ENCODE measurements at regions not wholly inside any gene's neighbourhood (a gene's known extent, or its start where the extent isn't known, plus 50 kb on each side); places are given as distances from the start of the nearest gene placed in this dataset.
"Not testable (repeated sequence)": the region's sequence is repeated elsewhere in the genome, so short reads cannot be mapped to it uniquely, and the experiment has no call there.

- intact Hi-C loops (cut with micrococcal nuclease) = no loop called here
- Mint-ChIP-seq H3K4me3 (no peak overlapping the region), H3K4me1 (no peaks in the 10 kb centered on the region), H3K27me3 (no peaks in the 10 kb centered on the region), H3K36me3 (ENCODE audit: low read depth) (peaks cover 20% of the 10 kb centered on the region), H3K9me3 (peaks cover 21% of the 10 kb centered on the region), H3K27ac (no peak overlapping the region)
- POLR2A ChIA-PET = no interaction called here
- no peak for DNase-seq
- CTCF ChIA-PET = no interaction called here
- TF ChIP-seq, protein P1, sequence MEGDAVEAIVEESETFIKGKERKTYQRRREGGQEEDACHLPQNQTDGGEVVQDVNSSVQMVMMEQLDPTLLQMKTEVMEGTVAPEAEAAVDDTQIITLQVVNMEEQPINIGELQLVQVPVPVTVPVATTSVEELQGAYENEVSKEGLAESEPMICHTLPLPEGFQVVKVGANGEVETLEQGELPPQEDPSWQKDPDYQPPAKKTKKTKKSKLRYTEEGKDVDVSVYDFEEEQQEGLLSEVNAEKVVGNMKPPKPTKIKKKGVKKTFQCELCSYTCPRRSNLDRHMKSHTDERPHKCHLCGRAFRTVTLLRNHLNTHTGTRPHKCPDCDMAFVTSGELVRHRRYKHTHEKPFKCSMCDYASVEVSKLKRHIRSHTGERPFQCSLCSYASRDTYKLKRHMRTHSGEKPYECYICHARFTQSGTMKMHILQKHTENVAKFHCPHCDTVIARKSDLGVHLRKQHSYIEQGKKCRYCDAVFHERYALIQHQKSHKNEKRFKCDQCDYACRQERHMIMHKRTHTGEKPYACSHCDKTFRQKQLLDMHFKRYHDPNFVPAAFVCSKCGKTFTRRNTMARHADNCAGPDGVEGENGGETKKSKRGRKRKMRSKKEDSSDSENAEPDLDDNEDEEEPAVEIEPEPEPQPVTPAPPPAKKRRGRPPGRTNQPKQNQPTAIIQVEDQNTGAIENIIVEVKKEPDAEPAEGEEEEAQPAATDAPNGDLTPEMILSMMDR (IDR thresholded peaks at IDR 0.05) = no peak
- no peak for ATAC-seq (ENCODE audit: low read depth)
Measured at GRCh38 chr2:11891671-11892440, 145.4 kb downstream of the LPIN1 start.

DNA sequence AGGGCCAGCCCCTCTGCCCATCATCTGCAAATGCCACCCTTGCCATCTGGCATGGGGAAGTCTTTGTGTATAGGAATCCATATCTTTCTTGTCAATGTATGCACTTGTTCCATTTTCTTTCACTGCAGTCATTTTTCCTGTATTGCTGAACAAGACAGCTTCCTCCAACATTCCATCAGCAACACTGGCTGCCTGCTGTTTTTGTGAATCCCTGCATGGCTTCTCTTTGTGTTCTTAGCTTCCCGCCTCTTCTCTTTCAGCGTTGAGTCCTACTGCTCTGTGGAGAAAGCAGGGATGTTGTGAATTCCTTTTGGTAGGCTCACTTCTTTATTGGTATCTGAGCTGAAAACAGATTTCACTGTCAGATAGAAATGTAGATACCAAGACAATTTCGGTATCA lies 150.0 kb downstream of the LPIN1 start:
- Mint-ChIP-seq H3K4me3 (no peak overlapping the region), H3K27me3 (no peaks in the 10 kb centered on the region), H3K4me1 (no peaks in the 10 kb centered on the region), H3K36me3 (ENCODE audit: low read depth) (peaks cover 16% of the 10 kb centered on the region), H3K9me3 (peaks cover 14% of the 10 kb centered on the region), H3K27ac (no peak overlapping the region)
- ChIA-PET CTCF (no interaction called here), POLR2A (interaction anchor here (0.6 kb wide), 1 partner anchor 282 kb away, joined by 10 read pairs; no protein-coding TSS in a partner anchor)
- DNase-seq = no peak
- no peak for ATAC-seq (ENCODE audit: low read depth)
- TF ChIP-seq, protein P1 (IDR thresholded peaks at IDR 0.05) = no peak
- intact Hi-C loops (cut with micrococcal nuclease) = no loop called here

DNA sequence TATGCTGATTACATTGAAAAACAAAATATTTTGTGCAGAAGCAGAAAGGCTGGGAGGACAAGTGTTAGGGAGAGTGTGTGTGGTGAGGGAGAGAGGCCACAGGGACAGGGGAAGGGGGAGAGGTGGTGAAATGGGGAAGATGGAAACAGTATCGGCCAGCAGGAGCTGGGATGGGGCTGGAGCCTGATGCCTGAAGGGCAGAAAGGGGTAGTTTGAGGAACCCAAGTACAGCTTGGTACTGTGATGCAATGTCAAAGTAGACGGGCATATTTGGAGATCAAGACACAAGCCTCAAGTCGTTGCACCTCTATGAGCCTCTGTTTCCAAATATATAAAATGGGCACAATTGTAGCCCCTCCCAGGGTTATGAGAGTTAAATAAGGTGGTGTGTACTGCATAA lies 152.1 kb downstream of the LPIN1 start:
- no peak overlapping the region for H3K4me3 Mint-ChIP-seq
- no peak overlapping the region for H3K27ac Mint-ChIP-seq
- peaks cover 10% of the 10 kb centered on the region for H3K36me3 Mint-ChIP-seq (ENCODE audit: low read depth)
- TF ChIP-seq, protein P1 (IDR thresholded peaks at IDR 0.05) = no peak
- ChIA-PET CTCF (no interaction called here), POLR2A (no interaction called here)
- no peak for ATAC-seq (ENCODE audit: low read depth)
- peaks cover 5% of the 10 kb centered on the region for H3K4me1 Mint-ChIP-seq
- intact Hi-C loops (cut with micrococcal nuclease) = no loop called here
- no peak for DNase-seq
- no peaks in the 10 kb centered on the region for H3K27me3 Mint-ChIP-seq
- H3K9me3 Mint-ChIP-seq = peaks cover 13% of the 10 kb centered on the region

DNA sequence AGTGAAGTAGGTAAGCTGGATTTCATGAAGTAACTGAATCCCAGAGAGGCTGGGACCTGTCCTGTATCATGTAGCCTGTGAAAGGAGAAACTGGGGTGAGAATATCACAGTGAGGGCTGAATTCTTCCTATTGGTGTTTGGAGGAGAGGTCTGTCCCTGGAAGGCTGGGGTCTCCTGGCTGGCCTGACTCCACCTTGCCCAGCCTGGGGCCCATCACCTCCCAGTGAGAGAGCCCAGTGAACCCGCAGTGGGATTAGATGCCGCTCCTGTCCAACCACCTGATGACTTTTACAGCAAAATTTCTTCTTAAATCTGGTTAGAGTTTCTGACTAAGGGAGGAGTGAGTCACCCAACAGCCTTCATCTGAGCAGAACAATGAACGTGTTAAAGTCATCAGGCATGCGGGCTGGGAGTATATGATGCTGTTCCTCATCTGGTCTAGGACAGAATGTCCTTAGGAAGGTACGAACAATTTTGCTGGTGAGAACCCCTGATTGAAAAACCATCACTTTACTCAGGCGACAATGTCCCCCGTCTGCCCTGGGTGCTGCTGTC lies 152.9 kb downstream of the LPIN1 start:
- TF ChIP-seq, protein P1 (IDR thresholded peaks at IDR 0.05) = no peak
- intact Hi-C loops (cut with micrococcal nuclease) = no loop called here
- DNase-seq = no peak
- no peak overlapping the region for H3K27ac Mint-ChIP-seq
- peaks cover 12% of the 10 kb centered on the region for H3K4me1 Mint-ChIP-seq
- no peak overlapping the region for H3K4me3 Mint-ChIP-seq
- ChIA-PET POLR2A (no interaction called here), CTCF (no interaction called here)
- ATAC-seq (ENCODE audit: low read depth) = no peak
- H3K9me3 Mint-ChIP-seq = peaks cover 8% of the 10 kb centered on the region
- no peaks in the 10 kb centered on the region for H3K27me3 Mint-ChIP-seq
- H3K36me3 Mint-ChIP-seq (ENCODE audit: low read depth) = peaks cover 8% of the 10 kb centered on the region

- peaks cover 17% of the 10 kb centered on the region for H3K4me1 Mint-ChIP-seq
- H3K27ac Mint-ChIP-seq; DNase-seq; intact Hi-C loops (cut with micrococcal nuclease); CTCF ChIA-PET; H3K9me3 Mint-ChIP-seq; H3K27me3 Mint-ChIP-seq; ATAC-seq (ENCODE audit: low read depth); POLR2A ChIA-PET; H3K4me3 Mint-ChIP-seq; H3K36me3 Mint-ChIP-seq (ENCODE audit: low read depth): not testable (repeated sequence)
Measured at GRCh38 chr2:11900891-11901290, 154.5 kb downstream of the LPIN1 start.
